ENCODE measurements at regions not wholly inside any gene's neighbourhood (a gene's known extent, or its start where the extent isn't known, plus 50 kb on each side); places are given as distances from the start of the nearest gene placed in this dataset.

DNA sequence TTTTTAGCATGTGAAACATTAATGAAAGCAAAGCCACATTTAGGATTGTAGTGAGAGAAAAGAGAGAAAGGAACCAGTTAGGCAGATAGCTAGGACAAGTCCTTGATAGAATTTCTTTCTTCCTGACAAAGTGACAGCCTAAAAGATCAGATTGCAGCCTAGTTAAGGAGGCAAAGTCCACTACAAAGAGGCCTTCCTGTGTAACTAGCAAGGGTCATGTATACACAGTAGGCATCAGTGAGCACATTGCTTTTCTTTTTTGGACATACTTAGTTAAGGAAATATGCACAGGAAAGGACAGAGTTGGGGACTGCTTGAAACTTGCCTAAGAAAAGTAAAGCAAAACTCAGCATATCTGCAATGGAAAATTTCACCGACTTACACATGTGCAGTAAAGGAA lies 1577.5 kb downstream of the NLGN4Y start:
- ChIA-PET CTCF (no interaction called here), POLR2A (no interaction called here)
- Mint-ChIP-seq H3K36me3 (peaks cover 24% of the 10 kb centered on the region), H3K27ac (peak overlapping the region; percentile 91), H3K27me3 (ENCODE audit: low read depth) (no peaks in the 10 kb centered on the region), H3K4me3 (no peak overlapping the region), H3K9me3 (peaks cover 16% of the 10 kb centered on the region; the same call in 1 of the 2 replicates), H3K4me1 (peaks cover 55% of the 10 kb centered on the region)
- TF ChIP-seq, protein P1, sequence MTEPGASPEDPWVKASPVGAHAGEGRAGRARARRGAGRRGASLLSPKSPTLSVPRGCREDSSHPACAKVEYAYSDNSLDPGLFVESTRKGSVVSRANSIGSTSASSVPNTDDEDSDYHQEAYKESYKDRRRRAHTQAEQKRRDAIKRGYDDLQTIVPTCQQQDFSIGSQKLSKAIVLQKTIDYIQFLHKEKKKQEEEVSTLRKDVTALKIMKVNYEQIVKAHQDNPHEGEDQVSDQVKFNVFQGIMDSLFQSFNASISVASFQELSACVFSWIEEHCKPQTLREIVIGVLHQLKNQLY (CRISPR knock-in tag; IDR thresholded peaks at IDR 0.05): no peak
- TF ChIP-seq GRHL2 (CRISPR knock-in tag; IDR thresholded peaks at IDR 0.05; ENCODE audit: insufficient replicate concordance, severe bottlenecking) (no peak), NFATC4 (CRISPR knock-in tag; IDR thresholded peaks at IDR 0.05) (no peak), KAT7 (CRISPR knock-in tag; IDR thresholded peaks at IDR 0.05; ENCODE audit: borderline replicate concordance) (no peak), NFYB (CRISPR knock-in tag; conservative IDR thresholded peaks at IDR 0.05; ENCODE audit: low read depth) (no peak), FOXP4 (CRISPR knock-in tag; IDR thresholded peaks at IDR 0.05) (no peak), ATF2 (CRISPR knock-in tag; IDR thresholded peaks at IDR 0.05; ENCODE audit: borderline replicate concordance, low read depth) (no peak), ATF1 (CRISPR knock-in tag; IDR thresholded peaks at IDR 0.05) (no peak), ZNF396 (CRISPR knock-in tag; IDR thresholded peaks at IDR 0.05; ENCODE audit: borderline replicate concordance) (no peak), TEAD1 (CRISPR knock-in tag; IDR thresholded peaks at IDR 0.05) (no peak), EMX1 (CRISPR knock-in tag; IDR thresholded peaks at IDR 0.05) (no peak), ZNF138 (CRISPR knock-in tag; conservative IDR thresholded peaks at IDR 0.05) (no peak), SOX15 (CRISPR knock-in tag; IDR thresholded peaks at IDR 0.05) (no peak)
- TF ChIP-seq, protein P2, sequence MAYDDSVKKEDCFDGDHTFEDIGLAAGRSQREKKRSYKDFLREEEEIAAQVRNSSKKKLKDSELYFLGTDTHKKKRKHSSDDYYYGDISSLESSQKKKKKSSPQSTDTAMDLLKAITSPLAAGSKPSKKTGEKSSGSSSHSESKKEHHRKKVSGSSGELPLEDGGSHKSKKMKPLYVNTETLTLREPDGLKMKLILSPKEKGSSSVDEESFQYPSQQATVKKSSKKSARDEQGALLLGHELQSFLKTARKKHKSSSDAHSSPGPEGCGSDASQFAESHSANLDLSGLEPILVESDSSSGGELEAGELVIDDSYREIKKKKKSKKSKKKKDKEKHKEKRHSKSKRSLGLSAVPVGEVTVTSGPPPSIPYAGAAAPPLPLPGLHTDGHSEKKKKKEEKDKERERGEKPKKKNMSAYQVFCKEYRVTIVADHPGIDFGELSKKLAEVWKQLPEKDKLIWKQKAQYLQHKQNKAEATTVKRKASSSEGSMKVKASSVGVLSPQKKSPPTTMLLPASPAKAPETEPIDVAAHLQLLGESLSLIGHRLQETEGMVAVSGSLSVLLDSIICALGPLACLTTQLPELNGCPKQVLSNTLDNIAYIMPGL (CRISPR knock-in tag; IDR thresholded peaks at IDR 0.05): no peak
- TF ChIP-seq, protein P3, sequence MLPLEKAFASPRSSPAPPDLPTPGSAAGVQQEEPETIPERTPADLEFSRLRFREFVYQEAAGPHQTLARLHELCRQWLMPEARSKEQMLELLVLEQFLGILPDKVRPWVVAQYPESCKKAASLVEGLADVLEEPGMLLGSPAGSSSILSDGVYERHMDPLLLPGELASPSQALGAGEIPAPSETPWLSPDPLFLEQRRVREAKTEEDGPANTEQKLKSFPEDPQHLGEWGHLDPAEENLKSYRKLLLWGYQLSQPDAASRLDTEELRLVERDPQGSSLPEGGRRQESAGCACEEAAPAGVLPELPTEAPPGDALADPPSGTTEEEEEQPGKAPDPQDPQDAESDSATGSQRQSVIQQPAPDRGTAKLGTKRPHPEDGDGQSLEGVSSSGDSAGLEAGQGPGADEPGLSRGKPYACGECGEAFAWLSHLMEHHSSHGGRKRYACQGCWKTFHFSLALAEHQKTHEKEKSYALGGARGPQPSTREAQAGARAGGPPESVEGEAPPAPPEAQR (CRISPR knock-in tag; IDR thresholded peaks at IDR 0.05): no peak
- DNase-seq (ENCODE audit: low spot score): no peak
- peak; percentile 51 for ATAC-seq

- ATAC-seq (no peak), DNase-seq (ENCODE audit: low spot score) (no peak)
- CTCF ChIA-PET: no interaction called here
- POLR2A ChIA-PET: no interaction called here
- TF ChIP-seq ZNF219 (CRISPR knock-in tag; IDR thresholded peaks at IDR 0.05; ENCODE audit: borderline replicate concordance) (no peak), KAT7 (CRISPR knock-in tag; IDR thresholded peaks at IDR 0.05; ENCODE audit: borderline replicate concordance) (no peak), TP53 (CRISPR knock-in tag; IDR thresholded peaks at IDR 0.05) (no peak), NFATC4 (CRISPR knock-in tag; IDR thresholded peaks at IDR 0.05) (no peak), CBFB (CRISPR knock-in tag; IDR thresholded peaks at IDR 0.05; ENCODE audit: low read depth) (no peak), NR1H2 (CRISPR knock-in tag; IDR thresholded peaks at IDR 0.05) (no peak), IRF2 (CRISPR knock-in tag; IDR thresholded peaks at IDR 0.05; ENCODE audit: borderline replicate concordance, low read depth) (no peak)
- TF ChIP-seq, protein P3 (CRISPR knock-in tag; IDR thresholded peaks at IDR 0.05): no peak
- TF ChIP-seq, protein P4, sequence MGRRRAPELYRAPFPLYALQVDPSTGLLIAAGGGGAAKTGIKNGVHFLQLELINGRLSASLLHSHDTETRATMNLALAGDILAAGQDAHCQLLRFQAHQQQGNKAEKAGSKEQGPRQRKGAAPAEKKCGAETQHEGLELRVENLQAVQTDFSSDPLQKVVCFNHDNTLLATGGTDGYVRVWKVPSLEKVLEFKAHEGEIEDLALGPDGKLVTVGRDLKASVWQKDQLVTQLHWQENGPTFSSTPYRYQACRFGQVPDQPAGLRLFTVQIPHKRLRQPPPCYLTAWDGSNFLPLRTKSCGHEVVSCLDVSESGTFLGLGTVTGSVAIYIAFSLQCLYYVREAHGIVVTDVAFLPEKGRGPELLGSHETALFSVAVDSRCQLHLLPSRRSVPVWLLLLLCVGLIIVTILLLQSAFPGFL (CRISPR knock-in tag; IDR thresholded peaks at IDR 0.05; ENCODE audit: borderline replicate concordance): no peak
- TF ChIP-seq, protein P5, sequence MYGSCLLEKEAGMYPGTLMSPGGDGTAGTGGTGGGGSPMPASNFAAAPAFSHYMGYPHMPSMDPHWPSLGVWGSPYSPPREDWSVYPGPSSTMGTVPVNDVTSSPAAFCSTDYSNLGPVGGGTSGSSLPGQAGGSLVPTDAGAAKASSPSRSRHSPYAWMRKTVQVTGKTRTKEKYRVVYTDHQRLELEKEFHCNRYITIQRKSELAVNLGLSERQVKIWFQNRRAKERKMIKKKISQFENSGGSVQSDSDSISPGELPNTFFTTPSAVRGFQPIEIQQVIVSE (CRISPR knock-in tag; IDR thresholded peaks at IDR 0.05; ENCODE audit: borderline replicate concordance): no peak
- Mint-ChIP-seq H3K4me1 (peaks cover 62% of the 10 kb centered on the region), H3K36me3 (peaks cover 30% of the 10 kb centered on the region), H3K9me3 (peaks cover 15% of the 10 kb centered on the region), H3K27ac (0 out of 2 replicates have a peak overlapping the region, but pooled peaks have one; percentile 41), H3K4me3 (no peak overlapping the region), H3K27me3 (ENCODE audit: low read depth) (no peaks in the 10 kb centered on the region)
Observed at GRCh38 chrY:16106613-16107012, 1582.3 kb downstream of the NLGN4Y start.
